Gastrocnemius medialis (tissue), 4 donors: ENCODE measurements at regions not wholly inside any gene's neighbourhood (a gene's known extent, or its start where the extent isn't known, plus 50 kb on each side); places are given as distances from the start of the nearest gene placed in this dataset.

Source experiments
- ATAC-seq, 2 donors: fragments of 150-250 bp; one replicate each; pipeline ENCODE4 v1.9.1; 2016
- DNase-seq, 2 donors: peaks; one replicate each; pipeline ENCODE4 v3.0.0-alpha.2; 2019
- H3K27ac ChIP-seq, 4 donors: fragments of 200-600 bp; sonication (generic); 1 replicate in 1 of 4; 2 replicates in 3 of 4; pipeline ENCODE4 v1.5.1; 2016 to 2018; ENCODE audit warnings: mild to moderate bottlenecking in 2 of 4, moderate library complexity in 1 of 4
- H3K27me3 ChIP-seq, 3 donors: fragments of 200-600 bp; sonication (generic) in 2 of 3; 1 replicate in 1 of 3; 2 replicates in 2 of 3; pipeline versions ENCODE4 v1.5.1 to v1.6.0; 2016 to 2019; ENCODE audit warnings: mild to moderate bottlenecking in 1 of 3, moderate library complexity in 1 of 3
- H3K36me3 ChIP-seq, 2 donors: fragments of 200-600 bp; sonication (generic) in 1 of 2; one replicate each; pipeline ENCODE4 v1.5.1; 2017 to 2018
- H3K4me1 ChIP-seq, 2 donors: fragments of 200-600 bp; sonication (generic) in 1 of 2; one replicate each; pipeline ENCODE4 v1.5.1; 2016 to 2017; ENCODE audit warnings: mild to moderate bottlenecking in 2 of 2
- H3K4me3 ChIP-seq, 4 donors: fragments of 200-600 bp; sonication (generic) in 3 of 4; 1 replicate in 1 of 4; 2 replicates in 3 of 4; pipeline ENCODE4 v1.5.1; 2016 to 2019; ENCODE audit warnings: mild to moderate bottlenecking in 2 of 4
- H3K9me3 ChIP-seq, 3 donors: fragments of 200-600 bp; sonication (generic) in 2 of 3; 1 replicate in 1 of 3; 2 replicates in 2 of 3; pipeline ENCODE4 v1.5.1; 2016 to 2019
- CTCF ChIP-seq, 5 experiments: fragments of 450-650 bp in 3 of 5; fragments of 200-600 bp in 2 of 5; sonication (generic) in 2 of 5; IDR thresholded peaks in 4 of 5; conservative IDR thresholded peaks in 1 of 5; 1 replicate in 4 of 5; 2 replicates in 1 of 5; pipeline ENCODE4 v1.5.1; 2016 to 2019; ENCODE audit warnings: antibody characterized with exemption in 5 of 5, mild to moderate bottlenecking in 3 of 5, moderate library complexity in 3 of 5
- POLR2A ChIP-seq, 2 donors: fragments of 450-650 bp; IDR thresholded peaks; one replicate each; pipeline ENCODE4 v1.6.1; 2017; ENCODE audit warnings: antibody characterized with exemption in 2 of 2, mild to moderate bottlenecking in 2 of 2, moderate library complexity in 2 of 2
- in situ Hi-C, 4 donors: fragments of 200-750 bp; cut with MboI; loops; one replicate each; pipeline versions ENCODE4 v1.15.0 to v1.8.0; 2017; ENCODE audit warnings: low sequenced_read_pairs in 4 of 4
- intact Hi-C: fragments of 100-400 bp; cut with DNase I; formaldehyde crosslinking; loops from one replicate; pipeline ENCODE4 v1.15.1; 2023; ENCODE audit warnings: low total_unique reads

GRCh38 chr5:14060218-14060617 is 82.9 kb upstream of the TRIO start:
- H3K27ac ChIP-seq, result no peak overlapping the region
- in situ Hi-C loops, result no loop called here
- H3K36me3 ChIP-seq, result no peaks in the 10 kb centered on the region
- H3K4me3 ChIP-seq, result no peak overlapping the region
- ATAC-seq (no peak), DNase-seq (no peak)
- no peaks in the 10 kb centered on the region for H3K4me1 ChIP-seq
- intact Hi-C loops, result no loop called here
- H3K9me3 ChIP-seq, result no peaks in the 10 kb centered on the region
- TF ChIP-seq CTCF (IDR thresholded peaks at IDR 0.05 in 4 of 5, conservative IDR thresholded peaks at IDR 0.05 in 1 of 5) (no peak), POLR2A (IDR thresholded peaks at IDR 0.05) (no peak)
- H3K27me3 ChIP-seq, result no peaks in the 10 kb centered on the region

DNA sequence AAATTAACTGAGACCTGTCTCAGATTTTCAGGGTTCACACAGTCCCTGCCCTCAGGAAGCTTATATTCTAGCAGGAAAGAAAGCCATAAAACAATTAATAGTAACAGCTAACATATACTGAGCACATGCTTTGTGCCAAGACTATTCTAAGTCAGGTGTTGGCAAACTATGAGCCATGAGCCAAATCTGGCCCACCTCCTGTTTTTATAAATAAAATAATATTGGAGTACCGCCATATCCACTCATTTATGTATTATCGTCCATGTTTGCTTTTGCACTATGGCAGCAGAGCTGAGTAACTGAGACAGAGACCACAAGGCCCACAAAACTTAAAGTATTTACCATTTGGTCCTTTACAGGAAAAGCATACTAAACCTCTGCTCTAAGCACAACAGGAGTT is 83.3 kb upstream of the TRIO start:
- H3K4me3 ChIP-seq, result no peak overlapping the region
- intact Hi-C loops (no loop called here), in situ Hi-C loops (no loop called here)
- DNase-seq (no peak), ATAC-seq (no peak)
- no peaks in the 10 kb centered on the region for H3K36me3 ChIP-seq
- no peaks in the 10 kb centered on the region for H3K4me1 ChIP-seq
- TF ChIP-seq CTCF (IDR thresholded peaks at IDR 0.05 in 4 of 5, conservative IDR thresholded peaks at IDR 0.05 in 1 of 5), result no peak
- no peak for TF ChIP-seq POLR2A (IDR thresholded peaks at IDR 0.05)
- H3K27ac ChIP-seq, result no peak overlapping the region
- H3K9me3 ChIP-seq, result no peaks in the 10 kb centered on the region
- no peaks in the 10 kb centered on the region for H3K27me3 ChIP-seq

DNA sequence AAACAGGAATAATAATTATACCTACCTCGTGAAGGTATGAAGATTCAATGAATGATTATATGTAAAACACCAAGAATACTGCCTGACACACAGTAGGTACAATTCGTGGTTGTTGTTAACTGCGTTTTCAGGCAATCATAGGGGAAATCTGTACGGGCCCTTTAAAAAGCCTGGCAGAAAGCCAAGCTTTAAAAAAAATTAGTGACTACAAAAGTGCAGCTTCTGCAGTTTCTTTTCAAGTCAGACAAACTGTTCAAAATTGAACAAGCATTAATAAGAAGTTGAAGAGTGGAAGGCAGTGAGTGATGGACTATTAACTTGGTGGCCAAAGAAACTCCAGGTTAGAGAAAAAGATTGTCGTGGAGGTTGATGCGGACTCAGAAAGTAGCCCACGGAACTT is 85.9 kb upstream of the TRIO start:
- ATAC-seq (no peak), DNase-seq (no peak)
- Histone ChIP-seq H3K36me3 (no peaks in the 10 kb centered on the region), H3K27me3 (no peaks in the 10 kb centered on the region), H3K9me3 (no peaks in the 10 kb centered on the region), H3K4me1 (no peaks in the 10 kb centered on the region), H3K27ac (no peak overlapping the region), H3K4me3 (no peak overlapping the region)
- TF ChIP-seq CTCF (IDR thresholded peaks at IDR 0.05 in 4 of 5, conservative IDR thresholded peaks at IDR 0.05 in 1 of 5) (no peak), POLR2A (IDR thresholded peaks at IDR 0.05) (no peak)
- intact Hi-C loops (no loop called here), in situ Hi-C loops (no loop called here)

GRCh38 chr5:14056039-14056438 is 87.1 kb upstream of the TRIO start:
- no peak for DNase-seq
- Histone ChIP-seq H3K9me3 (no peaks in the 10 kb centered on the region), H3K27me3 (no peaks in the 10 kb centered on the region), H3K4me1 (no peaks in the 10 kb centered on the region), H3K27ac (no peak overlapping the region), H3K4me3 (no peak overlapping the region), H3K36me3 (no peaks in the 10 kb centered on the region)
- TF ChIP-seq POLR2A (IDR thresholded peaks at IDR 0.05) (no peak), CTCF (IDR thresholded peaks at IDR 0.05 in 4 of 5, conservative IDR thresholded peaks at IDR 0.05 in 1 of 5) (no peak)
- in situ Hi-C loops (no loop called here), intact Hi-C loops (no loop called here)
- ATAC-seq, result no peak
